Hindlimb muscle (tissue), 1 donor: ENCODE measurements at regions not wholly inside any gene's neighbourhood (a gene's known extent, or its start where the extent isn't known, plus 50 kb on each side); places are given as distances from the start of the nearest gene placed in this dataset.
"Not testable (repeated sequence)": the region's sequence is repeated elsewhere in the genome, so short reads cannot be mapped to it uniquely, and the experiment has no call there.

ENCODE experiments used
- DNase-seq: peaks from one replicate; pipeline ENCODE4 v3.0.0-alpha.2; 2013

DNA sequence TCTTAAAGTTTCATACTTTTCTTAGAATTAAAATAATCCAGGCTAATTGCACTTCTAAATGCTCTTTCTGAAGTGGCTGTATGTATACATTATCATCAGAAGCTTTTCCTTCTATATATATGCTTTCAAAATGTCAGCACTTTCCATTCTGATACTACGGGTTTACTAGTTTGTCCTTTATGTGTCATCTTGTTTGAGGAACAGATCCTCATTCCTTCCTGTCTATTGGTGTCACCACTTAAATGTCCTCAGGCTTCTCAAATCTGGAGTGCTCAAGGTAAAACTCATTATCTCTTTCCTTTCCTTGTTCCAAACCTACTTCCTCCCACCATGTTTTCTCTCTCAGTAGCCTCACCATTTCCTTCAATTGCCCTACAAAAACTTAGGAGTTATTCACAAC, 236.3 kb downstream of the CSNK1G3 start:
- no peak for DNase-seq

DNA sequence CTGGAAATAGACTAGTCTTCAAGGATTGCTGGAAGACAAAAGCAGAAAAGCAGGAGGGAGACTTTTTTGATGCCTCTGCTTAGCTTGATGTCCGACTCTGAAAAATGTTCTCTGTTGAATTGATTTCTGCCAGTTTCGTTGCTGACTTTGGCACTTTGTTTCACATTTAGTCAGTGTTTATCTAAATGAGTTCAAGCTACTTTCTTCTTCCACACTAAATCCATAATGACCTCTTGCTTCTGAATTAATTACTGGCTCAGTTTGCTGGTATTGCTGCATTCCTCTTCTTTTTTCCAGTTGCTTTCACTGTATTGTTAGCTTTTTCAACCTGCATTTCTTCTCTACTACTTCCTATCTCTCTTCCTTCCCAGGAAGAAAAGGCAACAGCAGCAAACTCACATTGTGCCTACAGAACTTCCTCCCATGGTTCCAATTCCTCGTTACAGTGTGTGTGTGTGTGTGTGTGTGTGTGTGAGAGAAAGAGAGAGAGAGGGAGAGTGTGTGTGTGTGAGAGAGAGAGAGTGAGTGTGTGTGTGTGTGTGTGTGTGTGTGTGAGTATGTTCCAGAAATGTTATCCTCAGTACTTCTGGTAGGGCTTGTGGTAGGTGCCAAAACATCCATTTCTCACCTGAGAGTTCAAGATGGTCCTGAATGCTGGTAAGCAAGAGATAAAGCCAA, 234.8 kb downstream of the CSNK1G3 start:
- DNase-seq = no peak

DNA sequence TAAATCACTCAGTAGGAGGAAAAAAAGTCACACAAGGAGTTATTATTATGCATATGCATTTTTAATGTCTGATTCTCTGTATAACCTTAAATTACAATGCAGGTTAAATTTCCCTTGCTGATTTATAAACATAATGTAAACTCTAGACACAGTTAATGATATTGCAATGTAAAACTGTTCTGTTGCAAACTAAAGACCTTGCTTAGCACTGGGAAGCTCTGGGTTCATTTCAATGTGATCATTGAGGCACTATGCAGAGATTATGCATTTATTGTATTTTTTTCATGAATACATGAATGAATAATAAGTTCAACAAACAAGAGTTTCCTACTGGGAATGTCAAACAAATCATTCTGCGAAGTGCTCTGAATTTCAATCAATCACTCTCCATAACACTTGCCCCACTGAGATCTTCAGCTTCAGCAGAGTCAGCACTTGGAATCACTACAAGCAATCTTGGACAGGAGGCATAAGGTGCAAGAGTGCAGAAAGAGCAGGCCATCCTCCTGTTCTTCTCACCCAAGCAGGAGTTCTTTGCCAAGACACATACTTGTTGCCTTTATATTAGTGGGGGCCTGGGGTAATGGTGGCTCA, 232.1 kb downstream of the CSNK1G3 start:
- DNase-seq = no peak

DNA sequence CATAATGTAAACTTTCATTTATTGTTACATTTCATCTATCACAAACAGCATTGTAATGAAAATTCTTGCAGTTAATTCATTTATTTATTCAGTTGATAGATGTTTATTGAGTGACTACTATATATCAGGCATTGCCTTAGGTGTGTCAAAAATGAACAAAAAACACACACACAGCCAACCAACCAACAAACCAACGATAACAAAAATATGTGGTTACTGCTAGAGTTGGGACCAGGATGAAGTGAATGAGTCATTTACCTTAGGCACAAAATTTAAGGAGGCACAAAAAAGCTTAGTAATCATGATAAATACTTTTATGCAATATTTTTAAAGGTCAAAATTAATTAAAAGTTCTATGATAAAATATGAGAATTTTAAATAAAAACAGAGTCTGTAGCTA, 223.4 kb downstream of the CSNK1G3 start:
- no peak for DNase-seq

DNA sequence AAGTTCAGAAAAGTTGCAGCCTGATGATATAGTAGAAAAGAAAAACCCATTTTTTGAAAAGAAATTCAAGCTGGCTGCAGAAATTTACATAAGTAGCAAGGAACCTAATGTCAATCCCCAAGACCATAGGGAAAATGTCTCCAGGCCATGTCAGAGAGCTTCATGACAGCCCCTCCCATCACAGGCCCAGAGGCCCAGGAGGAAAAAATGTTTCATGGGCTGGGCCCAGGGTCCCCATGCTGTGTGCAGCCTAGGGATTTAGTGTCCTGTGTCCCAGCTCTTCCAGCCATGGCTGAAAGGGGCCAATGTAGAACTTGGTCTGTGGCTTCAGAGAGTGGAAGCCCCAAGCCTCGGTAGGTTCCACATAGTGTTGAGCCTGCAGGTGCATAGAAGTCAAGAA, 220.3 kb downstream of the CSNK1G3 start:
- no peak for DNase-seq

DNA sequence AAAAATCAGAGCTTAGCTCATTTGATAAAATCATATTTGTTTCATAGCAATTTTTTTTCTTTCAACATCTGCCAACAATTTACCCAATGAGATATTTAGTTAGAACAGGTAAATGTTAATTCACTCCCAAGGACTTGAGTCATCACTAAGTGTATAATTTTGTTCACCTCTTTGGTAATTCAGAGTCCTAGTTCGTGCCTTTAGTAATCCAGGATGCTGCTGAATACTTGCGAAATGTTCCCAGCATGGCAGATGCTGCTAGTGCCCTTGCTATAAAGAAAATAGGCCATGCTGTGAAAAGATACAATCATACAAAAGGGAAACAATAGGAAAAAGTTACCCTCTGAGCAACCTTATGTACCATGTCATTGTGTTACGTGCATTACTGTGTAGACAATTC, 210.5 kb downstream of the CSNK1G3 start:
- no peak for DNase-seq

DNA sequence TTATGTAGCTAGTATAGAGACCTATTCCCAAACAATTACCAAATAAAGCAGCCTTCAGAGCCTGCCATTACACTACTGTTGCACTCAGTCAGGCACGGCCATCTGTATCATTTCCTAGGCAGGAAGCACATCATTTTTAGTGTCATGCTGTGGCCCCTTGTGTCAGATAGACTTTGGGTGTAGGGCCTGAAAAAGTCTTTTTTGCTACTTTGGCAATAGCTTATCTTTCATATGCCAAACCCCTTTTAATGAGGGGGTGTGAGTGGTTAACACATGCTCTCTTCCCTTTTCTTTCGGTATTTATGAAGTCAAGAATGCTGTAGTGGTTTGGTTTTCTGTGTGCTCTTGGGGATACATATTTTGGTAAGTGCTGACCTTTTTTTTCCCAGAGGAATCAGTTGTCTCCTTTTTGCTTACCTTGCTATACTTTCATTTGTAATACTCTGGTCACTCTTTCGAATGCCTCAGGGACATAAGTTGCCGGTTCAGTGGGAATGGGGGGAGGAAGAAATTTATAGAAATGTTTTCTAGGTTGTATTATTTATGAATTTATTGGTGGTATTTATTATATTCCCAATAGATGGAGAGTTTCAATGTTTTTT, 209.8 kb downstream of the CSNK1G3 start:
- no peak for DNase-seq

DNA sequence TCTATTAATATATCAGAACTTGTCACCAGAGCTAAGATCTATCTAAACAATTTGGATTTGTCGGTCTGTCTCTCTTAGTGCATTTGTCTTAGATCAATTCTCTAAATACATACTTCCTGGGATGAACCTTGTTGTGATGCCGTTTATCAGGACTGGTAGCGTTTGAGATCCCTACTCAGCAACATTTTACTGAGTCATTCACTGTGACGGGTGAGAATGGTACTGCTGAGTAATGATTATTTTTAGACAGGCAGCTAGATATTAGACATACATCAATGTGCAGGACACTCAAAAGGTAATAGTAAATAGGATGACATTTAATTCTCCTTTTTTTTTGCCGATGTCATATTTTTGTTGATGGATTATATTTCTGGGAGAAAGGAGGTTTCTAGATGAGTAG, 209.0 kb downstream of the CSNK1G3 start:
- no peak for DNase-seq

DNA sequence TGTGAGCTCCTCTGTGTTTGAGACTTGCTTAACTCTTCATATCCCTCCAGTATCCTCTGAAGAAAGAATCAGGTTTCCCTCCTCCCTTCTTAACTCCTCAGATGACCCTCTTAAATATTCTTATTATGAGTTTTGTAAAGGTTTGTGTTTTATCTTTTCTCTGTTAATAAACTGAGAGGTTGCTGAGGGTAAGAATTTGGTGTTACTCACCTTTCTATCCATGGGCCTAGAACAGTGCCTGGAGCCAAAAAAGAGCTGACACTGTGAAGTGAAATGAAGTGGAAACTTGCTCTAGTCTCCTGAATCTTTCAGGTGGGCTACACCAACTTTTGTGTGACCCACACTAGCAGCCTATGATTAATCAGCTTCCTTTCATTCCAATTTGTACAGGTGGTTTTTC, 208.4 kb downstream of the CSNK1G3 start:
- no peak for DNase-seq

DNA sequence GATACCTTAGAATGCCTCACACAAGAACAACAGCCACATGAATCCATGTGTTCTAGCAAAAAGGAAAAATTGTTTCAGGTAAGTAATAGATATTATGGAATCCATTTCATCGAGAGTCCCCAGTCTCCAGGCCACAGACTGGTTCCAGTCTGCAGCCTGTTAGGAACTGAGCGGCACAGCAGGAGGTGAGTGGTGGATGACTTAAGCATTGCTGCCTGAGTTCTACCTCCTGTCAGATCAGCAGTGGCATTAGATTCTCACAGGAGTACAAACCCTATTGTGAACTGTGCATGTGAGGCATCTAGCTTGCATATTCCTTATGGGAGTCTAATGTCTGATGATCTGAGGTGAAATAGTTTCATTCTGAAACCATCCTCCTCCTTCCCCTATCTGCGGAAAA, 207.0 kb downstream of the CSNK1G3 start:
- DNase-seq = no peak

DNA sequence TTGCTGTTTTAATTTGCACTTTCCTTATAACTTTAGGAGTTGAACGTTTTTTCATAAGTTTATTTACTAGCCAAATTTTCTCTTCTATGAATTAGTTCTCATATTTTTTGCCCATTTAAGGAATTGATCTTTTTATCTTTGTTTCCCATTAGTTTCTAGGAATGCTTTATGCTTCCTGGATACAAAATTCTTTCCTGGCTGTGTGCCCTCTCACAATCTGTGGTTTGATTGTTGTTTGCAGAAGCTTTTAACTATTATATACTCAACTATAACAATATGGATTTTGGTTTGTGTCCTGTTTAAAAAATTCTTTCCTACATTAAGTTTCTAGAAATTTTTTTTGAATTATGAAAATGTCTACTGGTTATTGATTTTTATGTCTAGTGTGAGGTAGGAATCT, 206.3 kb downstream of the CSNK1G3 start:
- DNase-seq = no peak

DNA sequence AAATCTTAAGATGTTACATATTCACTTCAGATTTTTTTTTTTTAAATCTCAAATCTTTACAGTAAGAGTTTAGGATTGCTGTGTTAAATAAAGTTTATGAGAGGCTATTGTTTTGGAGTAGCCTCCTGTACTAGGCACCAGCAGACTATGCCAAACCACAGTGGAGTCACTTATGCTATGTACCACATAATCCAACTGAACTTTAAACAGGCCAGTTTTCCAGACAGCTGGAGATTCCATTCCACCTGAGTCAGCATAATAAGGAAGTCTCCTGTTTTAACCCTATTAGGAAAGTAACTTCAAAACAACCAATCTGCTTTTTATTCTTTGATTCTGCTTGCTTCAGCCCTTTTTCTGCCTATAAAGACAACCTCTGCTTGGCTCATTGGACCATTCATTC, 205.2 kb downstream of the CSNK1G3 start:
- DNase-seq = no peak

DNA sequence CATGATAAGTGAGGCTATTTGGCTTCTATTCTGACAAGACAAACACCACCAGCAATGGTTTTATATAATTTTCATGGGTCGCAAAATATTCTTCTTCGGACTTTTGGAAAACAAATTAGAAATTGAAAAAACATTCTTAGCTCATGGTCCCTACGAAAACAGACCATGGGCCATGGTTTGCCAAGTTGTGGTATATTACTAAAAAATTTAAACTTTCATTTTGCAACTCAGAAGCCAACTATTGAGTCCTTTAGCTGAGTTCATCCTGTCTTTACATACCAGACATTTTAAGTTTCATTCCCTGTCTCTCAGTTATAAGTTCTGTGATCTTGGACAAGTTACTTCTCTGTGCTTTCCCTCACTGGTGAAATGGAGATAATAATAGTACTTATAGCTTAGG, 198.1 kb downstream of the CSNK1G3 start:
- DNase-seq = peak; percentile 23

DNA sequence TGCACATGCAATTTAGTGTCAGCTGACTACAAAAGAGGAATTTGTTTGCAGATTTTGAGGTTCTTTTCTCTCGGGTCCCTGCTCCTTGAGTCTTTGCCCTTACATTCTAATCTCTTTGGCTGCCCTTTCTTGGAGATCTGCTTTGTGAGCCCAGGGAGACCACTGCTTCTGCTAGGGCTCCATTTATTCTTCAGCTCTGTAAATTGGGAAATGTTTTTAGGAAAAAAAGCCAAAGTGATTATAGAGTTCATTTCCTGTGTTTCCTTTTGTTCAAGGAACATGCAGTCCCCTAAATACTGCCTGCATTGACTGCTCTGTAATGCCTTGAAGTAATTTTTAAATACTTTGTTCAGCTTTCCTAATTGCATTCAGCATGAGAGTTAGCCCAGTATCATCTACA, 197.4 kb downstream of the CSNK1G3 start:
- no peak for DNase-seq

DNA sequence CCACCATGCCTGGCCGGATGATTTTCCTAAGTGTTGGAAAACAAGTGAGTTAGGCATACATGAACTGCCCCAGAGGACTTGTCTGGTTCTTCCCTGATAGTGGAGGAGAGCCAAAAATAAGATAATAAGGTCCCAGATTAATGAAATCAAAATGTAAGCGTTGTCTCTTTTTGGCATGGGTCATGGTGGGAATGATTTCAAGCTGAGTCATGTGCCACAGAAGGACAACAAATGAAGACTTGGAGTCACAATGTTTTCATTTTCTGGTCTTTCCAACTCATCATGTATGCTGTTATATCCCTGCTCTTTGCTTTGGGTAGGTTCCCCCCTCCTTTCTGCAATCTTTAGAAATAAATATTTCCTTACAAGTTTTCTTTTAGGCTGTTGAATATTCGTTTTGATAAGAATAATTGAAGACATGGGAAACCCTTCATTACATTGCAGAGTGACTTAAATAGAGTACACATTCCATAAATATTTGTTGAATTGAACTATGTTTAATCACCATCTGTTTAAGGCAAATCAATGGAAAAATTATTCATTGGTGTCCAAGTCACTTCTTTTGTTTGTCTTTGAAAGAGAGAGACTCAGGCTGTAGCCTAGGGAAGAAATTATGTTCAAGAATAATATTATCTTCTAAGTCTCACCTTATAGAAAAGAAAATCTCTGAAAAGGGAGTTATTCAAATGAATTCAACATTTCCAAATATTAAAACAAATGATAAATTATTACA, 196.3 kb downstream of the CSNK1G3 start:
- no peak for DNase-seq

DNA sequence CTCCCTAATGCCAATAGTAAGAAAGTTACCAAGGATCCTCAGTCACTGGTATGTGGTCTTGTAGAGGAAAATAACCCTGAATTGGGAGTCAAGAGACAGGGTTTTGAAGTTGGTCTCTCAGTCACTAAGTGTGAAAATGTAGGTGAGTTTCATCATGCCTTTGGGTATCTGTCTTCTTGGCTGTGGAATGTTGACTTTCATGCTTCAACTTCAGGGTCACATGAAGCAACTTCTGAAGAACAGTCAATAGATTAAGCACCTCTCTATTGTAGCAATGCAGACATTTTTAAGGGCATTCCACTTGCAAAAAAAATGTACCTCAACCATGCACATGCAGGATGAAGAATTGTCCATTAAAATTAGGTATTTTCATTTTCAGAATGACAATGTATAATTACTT, 194.6 kb downstream of the CSNK1G3 start:
- DNase-seq = no peak

DNA sequence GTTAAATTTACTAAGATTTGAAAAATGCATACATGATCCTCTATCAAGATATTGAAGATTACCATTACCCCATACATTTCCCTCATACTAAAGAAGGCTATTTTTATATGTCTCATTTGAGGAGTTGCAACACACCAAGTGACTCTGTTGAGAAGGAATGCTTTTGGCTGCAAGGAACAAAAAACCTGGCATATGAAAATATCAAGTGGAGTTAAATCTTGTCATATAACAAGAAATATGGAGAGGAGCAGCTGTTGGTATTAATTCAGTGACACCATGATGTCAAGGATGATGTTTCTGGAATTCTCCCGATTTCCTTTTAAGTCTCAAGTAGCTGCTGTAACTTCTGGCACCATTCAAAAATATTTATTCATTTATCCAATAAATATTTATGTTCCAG, 193.8 kb downstream of the CSNK1G3 start:
- no peak for DNase-seq

DNA sequence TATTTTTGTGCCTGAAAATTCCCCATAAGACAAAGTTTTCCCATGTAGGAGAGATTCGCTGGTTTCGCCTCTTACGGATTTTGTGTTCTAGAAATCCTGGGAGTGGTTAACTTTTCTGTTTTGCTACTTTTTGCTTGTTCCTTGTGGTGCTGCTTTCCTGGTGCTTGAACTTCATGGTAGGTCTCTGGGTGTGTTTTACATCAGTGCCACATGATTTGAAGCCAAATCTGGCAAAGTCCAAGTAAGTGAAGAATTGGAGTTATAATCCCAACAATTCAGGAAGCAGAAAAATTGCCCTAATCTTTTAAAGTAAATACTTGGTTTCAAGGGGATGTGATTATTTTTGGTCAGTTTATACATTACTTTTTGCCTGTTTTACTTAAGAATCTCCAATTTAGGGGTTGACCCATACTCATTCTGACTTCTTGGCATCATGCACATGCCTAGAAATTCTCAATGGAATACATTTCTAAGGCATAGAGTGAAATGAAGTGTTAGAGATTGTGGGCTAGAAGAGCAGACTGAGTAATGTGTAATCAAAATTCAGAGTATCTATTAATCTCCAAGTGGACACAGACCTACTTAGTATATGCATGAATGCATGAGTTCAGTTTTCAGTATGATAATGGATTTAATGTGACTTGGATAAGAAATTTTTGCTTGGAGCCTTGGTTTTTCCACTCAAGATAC, 189.7 kb downstream of the CSNK1G3 start:
- no peak for DNase-seq

DNA sequence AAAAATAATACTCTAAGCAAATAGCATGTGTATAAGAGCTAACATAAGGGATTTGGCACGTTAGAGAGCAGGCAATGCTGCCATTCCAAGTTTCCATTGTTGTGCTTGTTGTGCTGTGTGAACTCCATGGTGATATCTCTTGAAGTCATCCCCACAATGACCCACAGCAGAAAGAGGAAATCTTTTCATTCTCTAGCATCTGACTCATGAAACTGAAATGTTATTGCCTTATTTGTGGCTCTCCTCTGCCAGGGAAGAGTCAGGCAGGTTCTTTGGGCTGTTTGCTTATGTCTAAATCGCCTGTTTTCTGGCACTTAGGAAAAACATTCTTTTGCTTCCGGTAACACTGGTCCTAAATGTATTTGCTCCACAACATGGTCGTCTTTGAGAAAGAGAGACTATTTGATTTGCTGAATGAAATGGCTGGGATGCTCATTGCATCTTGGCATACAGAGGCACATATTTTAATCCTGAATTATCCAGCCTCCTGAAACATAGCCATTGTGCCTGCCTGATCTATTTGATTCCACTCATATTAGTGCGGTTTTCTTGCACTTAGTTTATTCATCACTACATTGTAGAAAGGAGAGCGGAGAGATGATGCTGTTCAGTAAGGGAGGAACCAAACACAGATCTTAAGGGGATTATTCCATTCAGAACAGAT, 188.8 kb downstream of the CSNK1G3 start:
- DNase-seq = peak; percentile 77

DNA sequence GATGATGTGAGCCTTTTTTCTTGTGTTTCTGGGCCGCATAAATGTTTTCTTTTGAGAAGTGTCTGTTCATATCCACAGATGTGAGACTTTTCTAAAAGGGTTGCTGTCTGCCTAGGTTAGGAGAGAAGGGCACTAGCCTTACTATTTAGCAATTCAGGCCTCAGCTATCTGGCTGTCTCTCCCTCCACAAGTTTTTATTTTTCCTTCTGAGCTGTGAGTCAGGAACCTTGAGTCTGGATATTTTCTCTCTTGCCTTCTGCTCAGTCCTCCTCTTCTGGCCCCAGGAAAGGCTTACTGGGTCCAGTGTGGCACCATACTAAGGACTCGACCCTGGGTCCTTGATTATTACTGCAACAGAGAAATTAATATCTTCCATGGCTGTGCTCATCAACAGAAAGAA, 187.6 kb downstream of the CSNK1G3 start:
- no peak for DNase-seq

DNA sequence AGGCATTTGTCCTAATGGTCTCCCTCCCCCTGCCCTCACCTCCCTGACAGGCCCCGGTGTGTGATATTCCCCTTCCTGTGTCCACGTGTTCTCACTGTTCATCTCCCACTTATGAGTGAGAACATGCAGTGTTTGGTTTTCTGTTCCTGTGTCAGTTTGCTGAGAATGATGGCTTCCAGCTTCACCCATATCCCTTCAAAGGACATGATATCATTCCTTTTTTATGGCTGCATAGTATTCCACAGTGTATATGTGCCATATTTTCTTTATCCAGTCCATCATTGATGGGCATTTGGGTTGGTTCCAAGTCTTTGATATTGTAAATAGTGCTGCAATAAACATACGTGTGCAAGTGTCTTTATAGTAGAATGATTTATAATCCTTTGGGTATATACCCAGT, 187.0 kb downstream of the CSNK1G3 start:
- DNase-seq = not testable (repeated sequence)

DNA sequence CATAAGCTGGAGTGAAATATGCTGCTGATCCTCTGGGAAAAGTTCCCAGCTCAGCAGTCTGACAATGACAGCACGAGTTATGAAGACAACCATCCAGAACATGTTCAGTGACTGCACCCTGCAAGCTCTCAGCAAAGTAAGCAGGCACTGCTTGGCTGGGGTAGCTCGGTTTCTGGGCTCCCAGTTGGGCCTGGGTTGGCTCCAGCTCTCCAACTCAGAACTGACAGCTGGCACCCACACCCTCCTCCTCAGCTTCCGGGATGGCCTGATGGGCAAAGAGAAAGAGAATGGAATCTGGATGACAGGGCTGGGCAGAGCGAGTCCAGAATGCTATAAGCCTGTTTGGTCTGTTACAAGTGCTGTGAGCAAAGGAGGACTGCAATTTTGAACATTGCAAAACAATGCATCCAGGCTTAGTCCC, 185.0 kb downstream of the CSNK1G3 start:
- no peak for DNase-seq

DNA sequence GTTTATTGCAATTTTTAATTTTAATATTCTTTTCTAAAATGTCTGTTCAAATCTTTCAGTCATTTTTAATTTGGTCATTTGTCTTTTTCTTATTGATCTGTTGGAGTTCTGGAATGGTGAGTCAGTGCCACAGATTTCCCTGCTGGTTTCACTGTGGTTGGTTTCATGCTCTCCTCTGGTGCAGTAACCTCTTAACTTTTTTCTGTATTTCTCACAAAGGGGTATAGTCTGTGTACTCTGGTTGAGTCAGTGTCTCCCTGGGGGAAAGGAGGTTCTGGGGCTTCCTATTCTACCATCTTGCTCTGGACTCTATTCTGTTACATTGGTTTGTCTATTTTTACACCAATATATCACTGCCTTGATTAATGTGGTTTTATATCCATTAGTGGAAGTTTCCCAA, 178.8 kb downstream of the CSNK1G3 start:
- DNase-seq = no peak
